ENCODE measurements at regions not wholly inside any gene's neighbourhood (a gene's known extent, or its start where the extent isn't known, plus 50 kb on each side); places are given as distances from the start of the nearest gene placed in this dataset.

GRCh38 chr3:110779581-110779980 lies 292.0 kb upstream of the NECTIN3 start:
- TF ChIP-seq EP300 (conservative IDR thresholded peaks at IDR 0.05; ENCODE audit: poor library complexity, severe bottlenecking), result no peak
- TF ChIP-seq CTCF (IDR thresholded peaks at IDR 0.05; ENCODE audit: poor library complexity, severe bottlenecking), result no peak
- TF ChIP-seq POLR2AphosphoS5 (IDR thresholded peaks at IDR 0.05), result no peak
- no peak for TF ChIP-seq MXI1 (conservative IDR thresholded peaks at IDR 0.05; ENCODE audit: poor library complexity, severe bottlenecking)
- TF ChIP-seq SMC3 (conservative IDR thresholded peaks at IDR 0.05; ENCODE audit: poor library complexity), result no peak
